H1 (cell line): ENCODE measurements at regions not wholly inside any gene's neighbourhood (a gene's known extent, or its start where the extent isn't known, plus 50 kb on each side); places are given as distances from the start of the nearest gene placed in this dataset.
"Not testable (repeated sequence)": the region's sequence is repeated elsewhere in the genome, so short reads cannot be mapped to it uniquely, and the experiment has no call there.

Experiments
- CHD2 ChIP-seq: IDR thresholded peaks from 2 replicates; pipeline ENCODE4 v1.6.1; 2012; ENCODE audit warnings: low read length, improper control_type of control experiment
- CTCF ChIP-seq, 3 experiments: IDR thresholded peaks; 1 replicate in 2 of 3; 2 replicates in 1 of 3; pipeline versions ENCODE4 v1.5.1 to v1.6.1; 2011; ENCODE audit warnings: low read length in 3 of 3, mild to moderate bottlenecking in 3 of 3, inconsistent platforms in 2 of 3, low read depth in 1 of 3, moderate library complexity in 1 of 3; ENCODE audit not compliant: insufficient read depth in 1 of 3; ENCODE audit errors: control extremely low read depth in 1 of 3
- KDM1A ChIP-seq: fragments of 200-600, 300-600 bp; sonication (generic); IDR thresholded peaks from 2 replicates; pipeline ENCODE4 v1.7.1; 2016; ENCODE audit warnings: mild to moderate bottlenecking, low read length, borderline replicate concordance
- MAX ChIP-seq: IDR thresholded peaks from 2 replicates; pipeline ENCODE4 v1.6.1; 2012; ENCODE audit warnings: inconsistent platforms
- SIN3A ChIP-seq, 2 experiments: IDR thresholded peaks in 1 of 2; conservative IDR thresholded peaks in 1 of 2; 2 replicates each; pipeline ENCODE4 v1.6.1; 2011 to 2012; ENCODE audit warnings: low read length in 2 of 2, improper control_type of control experiment in 1 of 2, low read depth in 1 of 2, mild to moderate bottlenecking in 1 of 2
- TEAD4 ChIP-seq: IDR thresholded peaks from 2 replicates; pipeline ENCODE4 v1.6.1; 2012; ENCODE audit warnings: low read depth, low read length, inconsistent platforms, mixed read lengths
- TF ChIP-seq, protein P1 (sequence below): IDR thresholded peaks from 2 replicates; pipeline ENCODE4 v1.6.1; 2012; ENCODE audit warnings: inconsistent platforms

- TF ChIP-seq MAX; CTCF (IDR thresholded peaks at IDR 0.05; ENCODE audit: control extremely low read depth in 1 of 3, insufficient read depth in 1 of 3, low read depth in 1 of 3, low read length in 3 of 3); SIN3A (conservative IDR thresholded peaks at IDR 0.05 in 1 of 2, IDR thresholded peaks at IDR 0.05 in 1 of 2; ENCODE audit: low read depth in 1 of 2, low read length in 2 of 2); TEAD4; CHD2; KDM1A: not testable (repeated sequence)
- TF ChIP-seq, protein P1, sequence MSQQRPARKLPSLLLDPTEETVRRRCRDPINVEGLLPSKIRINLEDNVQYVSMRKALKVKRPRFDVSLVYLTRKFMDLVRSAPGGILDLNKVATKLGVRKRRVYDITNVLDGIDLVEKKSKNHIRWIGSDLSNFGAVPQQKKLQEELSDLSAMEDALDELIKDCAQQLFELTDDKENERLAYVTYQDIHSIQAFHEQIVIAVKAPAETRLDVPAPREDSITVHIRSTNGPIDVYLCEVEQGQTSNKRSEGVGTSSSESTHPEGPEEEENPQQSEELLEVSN: not testable (repeated sequence)
Measured at GRCh38 chr4:155054042-155054441, 154.4 kb upstream of the NPY2R start.
